GM12874 (cell line): ENCODE measurements at regions not wholly inside any gene's neighbourhood (a gene's known extent, or its start where the extent isn't known, plus 50 kb on each side); places are given as distances from the start of the nearest gene placed in this dataset.

ENCODE experiments used
- TF ChIP-seq, protein P1 (sequence below): IDR thresholded peaks from 2 replicates; pipeline ENCODE4 v1.5.1; 2011; ENCODE audit warnings: low read depth, mild to moderate bottlenecking, control low read depth, low read length, moderate library complexity; ENCODE audit not compliant: insufficient read depth

GRCh38 chr5:93224624-93225023 lies 356.4 kb downstream of the NR2F1-AS1 start:
- TF ChIP-seq, protein P1, sequence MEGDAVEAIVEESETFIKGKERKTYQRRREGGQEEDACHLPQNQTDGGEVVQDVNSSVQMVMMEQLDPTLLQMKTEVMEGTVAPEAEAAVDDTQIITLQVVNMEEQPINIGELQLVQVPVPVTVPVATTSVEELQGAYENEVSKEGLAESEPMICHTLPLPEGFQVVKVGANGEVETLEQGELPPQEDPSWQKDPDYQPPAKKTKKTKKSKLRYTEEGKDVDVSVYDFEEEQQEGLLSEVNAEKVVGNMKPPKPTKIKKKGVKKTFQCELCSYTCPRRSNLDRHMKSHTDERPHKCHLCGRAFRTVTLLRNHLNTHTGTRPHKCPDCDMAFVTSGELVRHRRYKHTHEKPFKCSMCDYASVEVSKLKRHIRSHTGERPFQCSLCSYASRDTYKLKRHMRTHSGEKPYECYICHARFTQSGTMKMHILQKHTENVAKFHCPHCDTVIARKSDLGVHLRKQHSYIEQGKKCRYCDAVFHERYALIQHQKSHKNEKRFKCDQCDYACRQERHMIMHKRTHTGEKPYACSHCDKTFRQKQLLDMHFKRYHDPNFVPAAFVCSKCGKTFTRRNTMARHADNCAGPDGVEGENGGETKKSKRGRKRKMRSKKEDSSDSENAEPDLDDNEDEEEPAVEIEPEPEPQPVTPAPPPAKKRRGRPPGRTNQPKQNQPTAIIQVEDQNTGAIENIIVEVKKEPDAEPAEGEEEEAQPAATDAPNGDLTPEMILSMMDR, result no peak

DNA sequence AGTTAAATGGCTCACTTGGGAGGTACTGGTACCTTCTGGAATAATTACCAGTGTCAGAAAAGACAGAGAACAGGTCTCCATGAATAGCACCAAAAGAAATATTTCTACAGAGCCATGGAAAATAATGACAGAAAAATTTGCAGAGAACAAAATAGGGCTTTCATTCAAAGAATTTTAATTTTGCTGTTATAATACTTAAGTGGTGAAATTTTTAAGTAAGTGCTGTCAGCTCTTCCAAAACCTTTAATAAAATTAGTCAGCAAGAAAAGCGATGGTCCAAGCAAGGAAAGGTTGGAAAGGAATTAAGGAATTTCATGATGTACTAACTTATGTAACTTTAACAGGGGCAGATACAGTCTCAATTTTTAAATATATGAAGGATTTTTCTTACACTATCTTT lies 359.2 kb downstream of the NR2F1-AS1 start:
- TF ChIP-seq, protein P1, result no peak

DNA sequence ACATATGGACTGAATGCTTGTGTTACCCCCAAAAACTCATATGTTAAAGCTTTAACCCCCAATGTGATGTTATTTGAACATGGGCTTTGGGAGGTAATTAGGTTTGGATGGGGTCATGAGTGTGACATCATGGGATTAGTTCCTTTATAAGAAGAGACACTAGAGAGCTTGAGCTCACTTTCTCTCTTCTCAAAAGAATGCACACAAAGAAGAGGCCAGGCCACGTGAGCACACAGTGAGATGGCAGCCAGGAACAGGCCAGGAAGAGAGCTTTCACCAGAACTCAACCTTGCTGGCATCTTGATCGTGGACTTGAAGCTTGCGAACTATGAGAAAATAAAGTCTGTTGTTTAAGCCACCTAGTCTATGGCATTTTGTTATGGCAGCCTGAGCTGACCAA lies 360.6 kb downstream of the NR2F1-AS1 start:
- TF ChIP-seq, protein P1, result no peak

DNA sequence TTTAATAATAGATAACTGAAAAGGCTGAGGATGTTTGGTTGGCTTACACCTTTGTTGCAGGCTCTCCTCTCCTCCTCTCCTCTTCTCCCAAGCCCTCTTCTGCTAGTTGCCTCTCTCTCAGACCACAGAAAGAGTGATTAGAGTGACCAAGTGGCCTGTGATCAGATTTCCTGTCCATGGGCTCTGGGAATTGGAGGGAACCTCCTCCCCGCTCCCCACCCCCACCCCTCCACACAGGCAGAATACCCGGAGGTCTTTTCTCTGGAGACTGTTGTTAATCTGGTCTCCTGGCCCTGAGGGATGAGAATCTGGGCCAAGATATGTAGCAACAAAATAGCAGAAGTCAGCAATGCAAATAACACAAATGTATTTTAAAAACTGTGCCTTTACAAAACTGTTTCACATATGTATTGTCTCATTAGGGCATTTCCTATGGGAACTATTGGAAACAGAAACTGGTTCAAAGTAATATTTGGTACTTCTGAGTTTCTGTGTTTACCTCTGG lies 361.3 kb downstream of the NR2F1-AS1 start:
- TF ChIP-seq, protein P1, result no peak

GRCh38 chr5:93209476-93209875 lies 371.5 kb downstream of the NR2F1-AS1 start:
- TF ChIP-seq, protein P1, result no peak

DNA sequence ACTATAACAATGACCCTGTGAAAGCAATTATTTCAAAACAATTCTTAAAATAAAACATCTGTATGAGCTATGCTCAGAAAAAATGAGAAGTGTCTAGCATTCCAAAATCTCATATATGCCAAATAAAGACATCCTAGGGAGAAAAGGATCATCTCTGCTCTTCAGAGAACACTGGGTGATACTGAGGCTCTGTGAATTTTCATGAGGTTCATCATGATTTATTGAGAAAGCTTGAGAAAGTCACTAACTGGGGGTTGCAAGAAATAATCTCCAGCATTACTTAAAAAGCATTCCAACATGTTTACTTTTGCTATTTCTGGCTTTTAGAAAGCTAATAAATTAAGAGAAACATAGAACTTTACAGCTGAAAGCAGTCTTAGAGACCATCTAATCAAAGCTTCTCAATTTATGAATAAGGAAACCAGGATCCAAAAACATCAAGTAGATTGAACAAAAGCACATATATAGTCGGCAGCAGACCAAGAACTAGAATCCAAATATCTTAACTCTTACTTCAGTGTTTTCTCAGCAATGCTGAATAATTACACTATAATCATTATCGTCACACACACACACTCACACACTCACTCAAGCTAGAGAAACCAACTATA lies 372.8 kb downstream of the NR2F1-AS1 start:
- TF ChIP-seq, protein P1, result no peak

- TF ChIP-seq, protein P1, result no peak
Measured at GRCh38 chr5:93206203-93206602, 374.8 kb downstream of the NR2F1-AS1 start.
